B cell (primary cell): ENCODE measurements at regions not wholly inside any gene's neighbourhood (a gene's known extent, or its start where the extent isn't known, plus 50 kb on each side); places are given as distances from the start of the nearest gene placed in this dataset.

ENCODE experiments used
- ATAC-seq: fragments of 200-7000 bp; cut with Tn5 transposase; one replicate; pipeline ENCODE4 v1.10.0; 2021; ENCODE audit warnings: low read depth, mild to moderate bottlenecking, moderate number of reproducible peaks, moderate library complexity
- CTCF ChIA-PET: fragments of 350-600 bp; sonication (Branson Sonifier 250); formaldehyde crosslinking; loops from one replicate; lab custom pipeline; 2021; ENCODE audit warnings: antibody characterized with exemption, inconsistent platforms; lab: Charles Lee
- POLR2A ChIA-PET: fragments of 350-600 bp; sonication (Branson Sonifier 250); formaldehyde crosslinking; loops from one replicate; lab custom pipeline; 2021; ENCODE audit warnings: antibody characterized with exemption; lab: Charles Lee
- DNase-seq: peaks from one replicate; pipeline ENCODE4 v3.0.0; 2013
- H2AFZ ChIP-seq: 2 replicates; pipeline ENCODE4 v1.6.1; 2012; ENCODE audit warnings: mild to moderate bottlenecking, low read depth, low read length; ENCODE audit not compliant: insufficient read depth, poor library complexity, severe bottlenecking
- H3K27ac ChIP-seq, 2 donors: 1 replicate in 1 of 2; 2 replicates in 1 of 2; pipeline ENCODE4 v1.5.1; 2012 to 2013; ENCODE audit warnings: low read length in 2 of 2, mild to moderate bottlenecking in 2 of 2, moderate library complexity in 1 of 2
- H3K27me3 ChIP-seq, 4 experiments: fragments of 200-600 bp in 1 of 4; sonication (generic) in 1 of 4; replicated peaks in 1 of 4; 1 replicate in 2 of 4; 2 replicates in 2 of 4; pipeline versions ENCODE4 v1.6.1 to v1.7.0; 2013 to 2016; ENCODE audit warnings: low read length in 3 of 4, mild to moderate bottlenecking in 2 of 4, mixed read lengths in 1 of 4, moderate library complexity in 1 of 4; ENCODE audit not compliant: insufficient read depth in 4 of 4, control insufficient read depth in 3 of 4; ENCODE audit errors: control extremely low read depth in 1 of 4
- H3K36me3 ChIP-seq, 2 experiments: replicated peaks in 1 of 2; 1 replicate in 1 of 2; 2 replicates in 1 of 2; pipeline versions ENCODE4 v1.6.1 to v1.7.1; 2013; ENCODE audit warnings: low read length in 1 of 2; ENCODE audit not compliant: insufficient read depth in 2 of 2, control insufficient read depth in 1 of 2; ENCODE audit errors: control extremely low read depth in 1 of 2, extremely low read depth in 1 of 2
- H3K4me1 ChIP-seq, 2 donors: fragments of 200-600 bp in 1 of 2; sonication (generic) in 1 of 2; 1 replicate in 1 of 2; 2 replicates in 1 of 2; pipeline versions ENCODE4 v1.5.1 to v1.6.1; 2013 to 2017; ENCODE audit warnings: low read length in 2 of 2; ENCODE audit not compliant: control insufficient read depth in 2 of 2, insufficient read depth in 2 of 2
- H3K4me2 ChIP-seq: replicated peaks from 2 replicates; pipeline ENCODE3; 2012; ENCODE audit warnings: mild to moderate bottlenecking, low read depth, low read length; ENCODE audit not compliant: poor library complexity, severe bottlenecking
- H3K4me3 ChIP-seq, 5 experiments: fragments of 200-600 bp in 1 of 5; sonication (generic) in 1 of 5; 1 replicate in 3 of 5; 2 replicates in 2 of 5; pipeline versions ENCODE4 v1.5.1 to v1.7.0; 2011 to 2016; ENCODE audit warnings: low read length in 4 of 5, mild to moderate bottlenecking in 4 of 5, low read depth in 2 of 5, control low read depth in 1 of 5, moderate library complexity in 1 of 5; ENCODE audit not compliant: insufficient read depth in 1 of 5; ENCODE audit errors: control extremely low read depth in 1 of 5, extremely low read depth in 1 of 5
- H3K79me2 ChIP-seq: fragments of 200-600 bp; sonication (generic); one replicate; pipeline ENCODE4 v1.6.0; 2016; ENCODE audit warnings: low read length; ENCODE audit not compliant: control insufficient read depth, insufficient read depth
- H3K9ac ChIP-seq: fragments of 200-600 bp; sonication (generic); 2 replicates; pipeline ENCODE4 v1.6.1; 2017; ENCODE audit warnings: mild to moderate bottlenecking, low read length, moderate library complexity
- H3K9me3 ChIP-seq, 3 donors: one replicate each; pipeline versions ENCODE4 v1.6.1 to v1.7.1; 2013; ENCODE audit warnings: low read length in 2 of 3; ENCODE audit not compliant: control insufficient read depth in 2 of 3, insufficient read depth in 1 of 3; ENCODE audit errors: control extremely low read depth in 1 of 3
- H4K20me1 ChIP-seq: 2 replicates; pipeline ENCODE4 v1.6.0; 2012; ENCODE audit warnings: mild to moderate bottlenecking, low read length; ENCODE audit not compliant: insufficient read depth, control insufficient read depth, poor library complexity, severe bottlenecking
- H3K27ac Mint-ChIP-seq: one replicate; pipeline ENCODE4 v1.8.0; 2021; ENCODE audit warnings: mixed read lengths
- H3K27me3 Mint-ChIP-seq: one replicate; pipeline ENCODE4 v1.8.0; 2021; ENCODE audit warnings: mixed read lengths
- H3K4me1 Mint-ChIP-seq: one replicate; pipeline ENCODE4 v1.8.0; 2021; ENCODE audit warnings: mixed read lengths
- H3K4me3 Mint-ChIP-seq: one replicate; pipeline ENCODE4 v1.8.0; 2021; ENCODE audit warnings: mixed read lengths
- H3K9me3 Mint-ChIP-seq: one replicate; pipeline ENCODE4 v1.8.0; 2022; ENCODE audit warnings: mixed read lengths; ENCODE audit not compliant: insufficient read depth
- CTCF ChIP-seq: fragments of 200-600 bp; IDR thresholded peaks from one replicate; pipeline ENCODE4 v1.8.0; 2022; ENCODE audit warnings: antibody characterized with exemption, mild to moderate bottlenecking
- EZH2 ChIP-seq: IDR thresholded peaks from 2 replicates; pipeline ENCODE4 v1.6.1; 2012; ENCODE audit warnings: borderline replicate concordance, low read depth, mild to moderate bottlenecking, moderate library complexity, low read length; ENCODE audit not compliant: insufficient read depth, poor library complexity, severe bottlenecking
- WGBS: methylation state at CpG from one replicate; pipeline ENCODE4 v1.1.5; 2013; ENCODE audit warnings: missing lambda C conversion rate; ENCODE audit not compliant: insufficient coverage; 5-methylcytosine and 5-hydroxymethylcytosine counted together
- intact Hi-C: fragments of 100-400 bp; cut with micrococcal nuclease; formaldehyde crosslinking; loops from one replicate; pipeline ENCODE4 v1.10.0; 2022

- Histone ChIP-seq H3K27me3 (no peaks in the 10 kb centered on the region), H3K9me3 (peaks cover 0 to 15% (median 4%) of the 10 kb centered on the region in 3 donors), H3K27ac (no peak overlapping the region), H3K9ac (no peak overlapping the region), H2AFZ (no peak overlapping the region), H3K79me2 (no peaks in the 10 kb centered on the region), H3K4me2 (no peak overlapping the region), H3K4me3 (no peak overlapping the region), H3K36me3 (no peaks in the 10 kb centered on the region), H4K20me1 (no peaks in the 10 kb centered on the region), H3K4me1 (no peaks in the 10 kb centered on the region)
- H3K4me3 Mint-ChIP-seq = no peak overlapping the region
- H3K4me1 Mint-ChIP-seq = no peaks in the 10 kb centered on the region
- ATAC-seq (no peak), DNase-seq (no peak)
- peaks cover 3% of the 10 kb centered on the region for H3K9me3 Mint-ChIP-seq
- TF ChIP-seq CTCF (no peak), EZH2 (no peak)
- no peak overlapping the region for H3K27ac Mint-ChIP-seq
- POLR2A ChIA-PET = no interaction called here
- CTCF ChIA-PET = no interaction called here
- intact Hi-C loops = no loop called here
- H3K27me3 Mint-ChIP-seq = peaks cover 5% of the 10 kb centered on the region
- WGBS = 100% methylated on average over 1 of the region's 1 CpG
Measured at GRCh38 chr7:4513450-4513849, 168.6 kb upstream of the FOXK1 start.

- H3K27ac ChIP-seq = no peak overlapping the region
- H3K4me3 ChIP-seq = no peak overlapping the region
- peaks cover 3% of the 10 kb centered on the region for H3K27me3 Mint-ChIP-seq
- H3K4me3 Mint-ChIP-seq = no peak overlapping the region
- DNase-seq (no peak), ATAC-seq (no peak)
- H3K4me2 ChIP-seq = no peak overlapping the region
- no peaks in the 10 kb centered on the region for H3K27me3 ChIP-seq
- H3K27ac Mint-ChIP-seq = no peak overlapping the region
- TF ChIP-seq EZH2 = no peak
- TF ChIP-seq CTCF = no peak
- intact Hi-C loops = no loop called here
- POLR2A ChIA-PET = no interaction called here
- H3K36me3 ChIP-seq = no peaks in the 10 kb centered on the region
- 55% methylated on average over 5 of the region's 7 CpGs for WGBS
- H3K9ac ChIP-seq = no peak overlapping the region
- no peaks in the 10 kb centered on the region for H3K4me1 ChIP-seq
- H3K9me3 Mint-ChIP-seq = no peaks in the 10 kb centered on the region
- no peak overlapping the region for H2AFZ ChIP-seq
- H3K4me1 Mint-ChIP-seq = no peaks in the 10 kb centered on the region
- CTCF ChIA-PET = interaction anchor here (0.7 to 0.9 kb wide), 2 partner anchors 40 to 235 kb away, joined by 3 read pairs; no protein-coding TSS in a partner anchor
- peaks cover 0 to 3% (median 0%) of the 10 kb centered on the region in 3 donors for H3K9me3 ChIP-seq
- H3K79me2 ChIP-seq = no peaks in the 10 kb centered on the region
- no peaks in the 10 kb centered on the region for H4K20me1 ChIP-seq
Measured at GRCh38 chr7:4519819-4520520, 162.1 kb upstream of the FOXK1 start.
